Spleen (tissue), 11 donors: ENCODE measurements at regions not wholly inside any gene's neighbourhood (a gene's known extent, or its start where the extent isn't known, plus 50 kb on each side); places are given as distances from the start of the nearest gene placed in this dataset.

Experiments used
- DNase-seq: peaks from one replicate; pipeline ENCODE4 v3.0.0-alpha.2; 2020
- H3K27ac ChIP-seq, 8 donors: fragments of 200-600 bp; sonication (generic) in 7 of 8; 1 replicate in 4 of 8; 2 replicates in 4 of 8; pipeline versions ENCODE4 v1.5.0 to v1.8.0; 2016 to 2021; ENCODE audit warnings: inconsistent platforms in 4 of 8, mild to moderate bottlenecking in 4 of 8, moderate library complexity in 1 of 8
- H3K27me3 ChIP-seq, 7 donors: fragments of 200-600 bp; sonication (generic) in 6 of 7; replicated peaks in 1 of 7; 1 replicate in 4 of 7; 2 replicates in 3 of 7; pipeline versions ENCODE4 v1.5.0 to v1.8.0; 2016 to 2021; ENCODE audit warnings: inconsistent platforms in 3 of 7, mild to moderate bottlenecking in 1 of 7
- H3K36me3 ChIP-seq, 6 donors: fragments of 200-600 bp; sonication (generic) in 5 of 6; 1 replicate in 4 of 6; 2 replicates in 2 of 6; pipeline versions ENCODE4 v1.5.0 to v1.8.0; 2016 to 2021; ENCODE audit warnings: inconsistent platforms in 2 of 6
- H3K4me1 ChIP-seq, 6 donors: fragments of 200-600 bp; sonication (generic) in 5 of 6; 1 replicate in 3 of 6; 2 replicates in 3 of 6; pipeline versions ENCODE4 v1.5.0 to v1.8.0; 2016 to 2021; ENCODE audit warnings: inconsistent platforms in 3 of 6
- H3K4me3 ChIP-seq, 8 donors: fragments of 200-600 bp; sonication (generic) in 7 of 8; 1 replicate in 4 of 8; 2 replicates in 4 of 8; pipeline versions ENCODE4 v1.5.0 to v1.8.0; 2016 to 2021; ENCODE audit warnings: inconsistent platforms in 4 of 8, mild to moderate bottlenecking in 4 of 8, moderate library complexity in 2 of 8
- H3K9me3 ChIP-seq, 8 donors: fragments of 200-600 bp; sonication (generic) in 7 of 8; 1 replicate in 4 of 8; 2 replicates in 4 of 8; pipeline versions ENCODE4 v1.5.0 to v1.8.0; 2016 to 2021; ENCODE audit warnings: inconsistent platforms in 4 of 8
- POLR2A ChIP-seq, 3 donors: fragments of 450-650 bp; IDR thresholded peaks; one replicate each; pipeline ENCODE4 v1.5.1; 2017; ENCODE audit warnings: antibody characterized with exemption in 3 of 3, mild to moderate bottlenecking in 1 of 3
- POLR2AphosphoS5 ChIP-seq, 3 donors: sonication (generic); formaldehyde crosslinking; IDR thresholded peaks; one replicate each; pipeline ENCODE4 v1.5.1; 2017; ENCODE audit warnings: antibody characterized with exemption in 3 of 3
- WGBS, 5 donors: extraction: QIAGEN DNeasy Blood & Tissue Kit in 3 of 5; methylation state at CpG; one replicate each; pipeline versions ENCODE4 v1.1.5 to v1.1.7; 2013 to 2018; 5-methylcytosine and 5-hydroxymethylcytosine counted together
- intact Hi-C: fragments of 100-400 bp; cut with DNase I; formaldehyde crosslinking; loops from one replicate; pipeline ENCODE4 v1.15.0; 2023; ENCODE audit warnings: low total_unique reads
- TF ChIP-seq, protein P1 (sequence below), 11 experiments: fragments of 200-600 bp in 7 of 11; fragments of 450-650 bp in 4 of 11; sonication (generic) in 4 of 11; IDR thresholded peaks in 8 of 11; conservative IDR thresholded peaks in 3 of 11; 1 replicate in 7 of 11; 2 replicates in 4 of 11; pipeline versions ENCODE4 v1.4.0 to v1.8.0; 2016 to 2021; ENCODE audit warnings: antibody characterized with exemption in 11 of 11, inconsistent platforms in 4 of 11, mild to moderate bottlenecking in 1 of 11
- donor health status: healthy with polysubstance abuse.
- donor health status: DM: no; HTN: no; CAD: no; lungs with moderate emphysema.
- donor health status: DM: no; HTN: no; CAD: no.
- donor health status: Bipolar disorder and iron deficiency.
- donor health status: healthy.
- donor health status: DM: no; HTN: no; CAD: no.
- donor health status: DM: yes; HTN: yes; CAD: no.

DNA sequence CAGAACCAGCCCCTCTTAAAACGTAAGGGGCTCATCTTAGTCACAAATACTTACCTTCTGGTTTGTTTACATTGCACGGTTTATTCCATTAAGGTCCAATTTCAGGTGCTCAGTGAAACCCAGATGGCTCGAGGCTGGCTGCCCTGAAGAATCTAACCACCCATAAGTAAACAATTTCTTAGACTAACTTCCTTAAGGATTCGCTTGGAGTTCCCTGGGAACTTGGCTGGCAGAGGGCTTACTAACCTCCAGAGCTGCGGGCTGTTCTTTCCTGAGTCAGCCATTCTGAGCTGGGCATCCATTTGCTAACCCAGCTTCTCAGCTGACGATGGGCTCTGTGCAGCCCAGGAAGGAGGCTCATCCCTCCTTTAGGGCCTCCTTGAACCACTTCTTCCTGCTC, 262.1 kb downstream of the FGF9 start:
- Histone ChIP-seq H3K4me1 (no peaks in the 10 kb centered on the region), H3K9me3 (no peaks in the 10 kb centered on the region), H3K27ac (no peak overlapping the region), H3K36me3 (no peaks in the 10 kb centered on the region), H3K4me3 (no peak overlapping the region), H3K27me3 (no peaks in the 10 kb centered on the region)
- WGBS, 5 donors = 68 to 80% (median 73%) methylated on average over 6 of the region's 6 CpGs
- no peak for TF ChIP-seq POLR2AphosphoS5 (IDR thresholded peaks at IDR 0.05)
- TF ChIP-seq POLR2A (IDR thresholded peaks at IDR 0.05) = no peak
- TF ChIP-seq, protein P1, sequence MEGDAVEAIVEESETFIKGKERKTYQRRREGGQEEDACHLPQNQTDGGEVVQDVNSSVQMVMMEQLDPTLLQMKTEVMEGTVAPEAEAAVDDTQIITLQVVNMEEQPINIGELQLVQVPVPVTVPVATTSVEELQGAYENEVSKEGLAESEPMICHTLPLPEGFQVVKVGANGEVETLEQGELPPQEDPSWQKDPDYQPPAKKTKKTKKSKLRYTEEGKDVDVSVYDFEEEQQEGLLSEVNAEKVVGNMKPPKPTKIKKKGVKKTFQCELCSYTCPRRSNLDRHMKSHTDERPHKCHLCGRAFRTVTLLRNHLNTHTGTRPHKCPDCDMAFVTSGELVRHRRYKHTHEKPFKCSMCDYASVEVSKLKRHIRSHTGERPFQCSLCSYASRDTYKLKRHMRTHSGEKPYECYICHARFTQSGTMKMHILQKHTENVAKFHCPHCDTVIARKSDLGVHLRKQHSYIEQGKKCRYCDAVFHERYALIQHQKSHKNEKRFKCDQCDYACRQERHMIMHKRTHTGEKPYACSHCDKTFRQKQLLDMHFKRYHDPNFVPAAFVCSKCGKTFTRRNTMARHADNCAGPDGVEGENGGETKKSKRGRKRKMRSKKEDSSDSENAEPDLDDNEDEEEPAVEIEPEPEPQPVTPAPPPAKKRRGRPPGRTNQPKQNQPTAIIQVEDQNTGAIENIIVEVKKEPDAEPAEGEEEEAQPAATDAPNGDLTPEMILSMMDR (IDR thresholded peaks at IDR 0.05 in 8 of 11, conservative IDR thresholded peaks at IDR 0.05 in 3 of 11) = no peak
- no peak for DNase-seq
- intact Hi-C loops = no loop called here

DNA sequence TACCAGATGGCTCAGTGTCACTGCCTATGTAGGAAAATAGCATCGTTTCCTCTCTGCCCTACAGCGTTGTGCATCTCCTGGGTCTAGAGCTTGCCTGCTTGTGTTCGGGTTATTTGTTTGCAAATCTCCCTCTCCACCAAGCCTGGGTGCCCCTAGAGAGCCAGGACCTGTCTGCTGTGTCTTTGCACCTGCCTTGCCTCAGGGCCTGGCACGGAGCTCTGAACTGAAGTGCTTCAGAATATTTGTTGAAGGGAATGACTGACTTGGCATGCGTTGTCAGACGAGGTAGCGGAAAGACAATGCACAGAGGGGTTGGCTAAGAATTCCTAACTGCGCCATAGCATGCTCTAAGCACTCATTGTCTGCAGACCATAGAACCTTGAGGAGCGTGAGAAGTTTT, 263.4 kb downstream of the FGF9 start:
- Histone ChIP-seq H3K36me3 (no peaks in the 10 kb centered on the region), H3K4me1 (no peaks in the 10 kb centered on the region), H3K4me3 (no peak overlapping the region), H3K27ac (no peak overlapping the region), H3K27me3 (no peaks in the 10 kb centered on the region), H3K9me3 (no peaks in the 10 kb centered on the region)
- WGBS, 5 donors = 83 to 97% (median 91%) methylated on average over 9 of the region's 9 CpGs
- TF ChIP-seq POLR2AphosphoS5 (IDR thresholded peaks at IDR 0.05) (no peak), POLR2A (IDR thresholded peaks at IDR 0.05) (no peak)
- TF ChIP-seq, protein P1 (IDR thresholded peaks at IDR 0.05 in 8 of 11, conservative IDR thresholded peaks at IDR 0.05 in 3 of 11) = no peak
- intact Hi-C loops = no loop called here
- no peak for DNase-seq

DNA sequence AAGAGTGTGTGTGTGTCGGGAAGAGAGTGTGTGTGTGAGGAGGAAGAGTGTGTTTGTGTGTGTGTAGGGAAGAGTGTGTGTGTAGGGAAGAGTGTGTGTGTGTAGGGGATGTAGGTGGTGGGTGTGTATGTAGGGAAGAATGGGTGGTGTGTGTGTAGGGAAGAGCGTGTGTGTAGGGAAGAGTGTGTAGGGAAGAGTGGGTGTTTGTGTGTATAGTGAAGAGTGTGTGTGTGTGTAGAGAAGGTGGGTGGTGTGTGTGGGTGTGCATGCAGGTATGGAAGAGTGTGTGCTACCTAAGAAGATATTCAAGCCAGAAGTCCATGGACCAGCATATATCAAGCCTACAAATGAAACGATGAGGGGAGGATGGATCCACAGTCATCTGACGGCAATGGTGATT, 265.8 kb downstream of the FGF9 start:
- 93 to 96% (median 93%) methylated on average over 4 of the region's 4 CpGs for WGBS, 5 donors
- intact Hi-C loops = no loop called here
- Histone ChIP-seq H3K27ac (no peak overlapping the region), H3K4me1 (no peaks in the 10 kb centered on the region), H3K27me3 (no peaks in the 10 kb centered on the region), H3K4me3 (no peak overlapping the region), H3K36me3 (no peaks in the 10 kb centered on the region), H3K9me3 (peaks cover 0 to 2% (median 0%) of the 10 kb centered on the region in 8 donors)
- no peak for TF ChIP-seq POLR2A (IDR thresholded peaks at IDR 0.05)
- TF ChIP-seq, protein P1 (IDR thresholded peaks at IDR 0.05 in 8 of 11, conservative IDR thresholded peaks at IDR 0.05 in 3 of 11) = no peak
- no peak for TF ChIP-seq POLR2AphosphoS5 (IDR thresholded peaks at IDR 0.05)
- DNase-seq = no peak

DNA sequence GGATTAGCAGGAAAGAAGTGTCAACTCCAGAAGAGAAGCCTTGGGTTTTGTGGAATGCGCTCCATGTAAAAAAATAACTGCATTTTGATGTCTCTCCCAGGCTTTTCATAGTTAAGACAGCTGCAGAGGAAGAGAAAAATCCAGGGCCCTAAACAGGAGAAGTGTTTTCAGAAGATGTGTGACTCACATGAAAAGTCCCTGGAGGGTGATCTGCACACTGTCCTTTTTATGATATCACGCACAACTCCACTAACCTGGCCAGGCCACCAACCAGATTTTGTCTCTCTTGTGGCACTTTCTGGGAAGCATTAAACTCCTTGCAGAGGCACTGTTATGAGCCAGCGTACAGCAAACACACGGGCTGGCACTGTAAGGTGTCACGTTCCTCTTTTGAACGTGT, 267.3 kb downstream of the FGF9 start:
- intact Hi-C loops = no loop called here
- Histone ChIP-seq H3K36me3 (no peaks in the 10 kb centered on the region), H3K27ac (no peak overlapping the region), H3K4me1 (no peaks in the 10 kb centered on the region), H3K9me3 (peaks cover 0 to 10% (median 1%) of the 10 kb centered on the region in 8 donors), H3K4me3 (no peak overlapping the region), H3K27me3 (no peaks in the 10 kb centered on the region)
- DNase-seq = no peak
- TF ChIP-seq, protein P1 (IDR thresholded peaks at IDR 0.05 in 8 of 11, conservative IDR thresholded peaks at IDR 0.05 in 3 of 11) = no peak
- no peak for TF ChIP-seq POLR2AphosphoS5 (IDR thresholded peaks at IDR 0.05)
- no peak for TF ChIP-seq POLR2A (IDR thresholded peaks at IDR 0.05)
- WGBS, 5 donors = 54 to 86% (median 82%) methylated on average over 6 of the region's 6 CpGs
